HG03439 (cell line): ENCODE measurements at regions not wholly inside any gene's neighbourhood (a gene's known extent, or its start where the extent isn't known, plus 50 kb on each side); places are given as distances from the start of the nearest gene placed in this dataset.
"Not testable (repeated sequence)": the region's sequence is repeated elsewhere in the genome, so short reads cannot be mapped to it uniquely, and the experiment has no call there.

Experiments
- ATAC-seq: cut with Tn5 transposase; IDR thresholded peaks from one replicate; pipeline ENCODE4 v1.9.1; 2021; ENCODE audit warnings: mild to moderate bottlenecking, moderate library complexity; ENCODE audit not compliant: unreplicated experiment

DNA sequence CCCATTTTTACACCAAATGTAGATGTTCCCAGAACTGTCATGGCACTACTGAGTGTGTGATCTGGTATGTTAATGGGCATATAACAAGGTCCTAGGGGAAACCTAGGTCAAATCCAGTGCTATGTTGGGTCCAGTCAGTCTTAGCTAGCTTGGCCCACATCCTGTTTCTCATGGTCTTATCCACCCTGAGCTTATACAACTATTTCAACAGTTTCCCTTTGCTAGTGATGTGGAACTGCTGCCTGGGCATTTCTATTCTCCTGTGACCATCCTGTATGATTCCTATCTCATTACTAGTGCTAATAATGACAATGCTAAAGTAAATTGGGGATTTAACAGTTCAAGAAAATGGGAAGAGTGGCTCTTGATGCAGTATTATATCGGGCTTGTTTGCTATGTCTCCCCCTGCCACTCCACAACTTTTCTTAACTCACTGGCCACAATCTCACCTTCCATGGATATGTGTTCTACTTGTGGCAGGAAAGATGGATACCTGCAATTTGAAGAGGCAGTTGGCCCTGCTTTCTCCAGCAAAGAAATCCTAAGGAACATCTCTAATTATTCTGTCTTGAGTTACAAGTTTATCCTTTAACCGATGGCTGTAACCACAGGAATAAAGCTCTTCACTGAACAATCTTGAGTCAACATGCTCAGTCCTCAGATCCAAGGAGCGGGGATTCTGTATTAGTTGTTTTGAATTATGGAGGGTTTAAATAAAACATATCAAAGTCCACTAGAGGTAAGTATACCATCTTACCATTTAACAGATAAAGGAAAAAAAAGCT lies 707.8 kb downstream of the XPNPEP1 start:
- no peak for ATAC-seq

DNA sequence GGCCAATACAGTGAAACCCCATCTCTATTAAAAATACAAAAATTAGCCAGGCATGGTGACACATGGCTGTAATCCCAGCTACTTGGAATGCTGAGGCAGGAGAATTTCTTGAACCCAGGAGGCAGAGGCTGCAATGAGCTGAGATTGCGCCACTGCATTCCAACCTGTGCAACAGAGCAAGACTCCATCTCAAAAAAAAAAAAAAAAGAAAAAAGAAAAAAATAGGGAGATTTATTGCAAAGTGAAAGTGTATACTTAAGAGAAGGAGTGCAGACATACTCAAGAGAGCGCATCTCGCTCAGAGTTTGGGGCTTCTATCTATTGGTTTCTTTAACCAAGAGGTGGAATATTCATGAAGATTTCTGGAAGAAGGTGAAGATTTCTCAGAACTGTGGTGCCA lies 708.4 kb downstream of the XPNPEP1 start:
- not testable (repeated sequence) for ATAC-seq

DNA sequence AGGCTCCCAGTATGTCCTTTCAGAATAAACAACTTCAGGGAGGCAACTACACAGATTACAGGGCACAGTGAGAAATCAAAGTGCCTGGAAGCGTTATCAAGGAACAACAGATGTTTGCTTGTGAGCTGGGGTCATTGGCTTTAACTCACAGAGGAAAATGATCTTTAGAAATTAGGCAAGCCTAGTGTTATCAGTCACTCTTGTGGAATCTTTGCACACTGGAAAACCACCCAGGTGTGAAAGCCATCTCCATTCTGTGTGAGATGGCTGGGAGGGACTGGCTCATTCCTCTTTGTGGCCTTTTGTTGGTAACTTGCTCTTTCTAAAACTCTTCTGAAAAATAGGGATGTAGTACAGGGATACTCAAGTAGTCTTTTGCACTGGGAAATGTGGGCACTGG lies 716.0 kb downstream of the XPNPEP1 start:
- no peak for ATAC-seq

DNA sequence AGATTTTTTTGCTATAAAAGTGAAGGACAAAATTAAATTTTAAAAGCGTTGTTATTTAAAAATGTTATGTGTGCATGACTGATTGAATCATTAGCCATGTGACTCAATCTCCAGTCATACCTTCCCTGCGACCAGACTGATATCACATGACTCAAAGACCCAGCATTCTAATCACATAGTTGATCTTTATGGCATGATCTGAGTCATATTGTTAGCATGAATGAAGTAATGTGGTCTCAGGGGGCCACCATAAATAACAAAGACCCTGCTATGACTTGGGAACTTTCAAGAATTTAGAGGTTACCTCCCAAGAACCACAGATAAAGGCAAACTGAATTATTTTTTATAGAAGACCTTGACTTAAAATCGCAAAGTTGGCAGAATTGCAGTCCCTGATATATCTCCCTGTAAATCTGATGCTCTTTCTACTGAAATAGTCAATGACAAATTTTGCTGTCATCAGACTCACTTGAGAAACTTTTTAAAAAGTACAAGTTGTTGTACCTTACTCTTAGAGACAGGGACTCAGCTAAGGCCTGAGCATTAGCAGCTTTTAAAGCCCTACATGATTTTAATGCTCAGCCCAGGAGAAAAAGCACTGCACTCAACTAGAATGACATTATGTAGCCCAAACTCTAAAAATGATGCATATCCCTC lies 717.3 kb downstream of the XPNPEP1 start:
- no peak for ATAC-seq

DNA sequence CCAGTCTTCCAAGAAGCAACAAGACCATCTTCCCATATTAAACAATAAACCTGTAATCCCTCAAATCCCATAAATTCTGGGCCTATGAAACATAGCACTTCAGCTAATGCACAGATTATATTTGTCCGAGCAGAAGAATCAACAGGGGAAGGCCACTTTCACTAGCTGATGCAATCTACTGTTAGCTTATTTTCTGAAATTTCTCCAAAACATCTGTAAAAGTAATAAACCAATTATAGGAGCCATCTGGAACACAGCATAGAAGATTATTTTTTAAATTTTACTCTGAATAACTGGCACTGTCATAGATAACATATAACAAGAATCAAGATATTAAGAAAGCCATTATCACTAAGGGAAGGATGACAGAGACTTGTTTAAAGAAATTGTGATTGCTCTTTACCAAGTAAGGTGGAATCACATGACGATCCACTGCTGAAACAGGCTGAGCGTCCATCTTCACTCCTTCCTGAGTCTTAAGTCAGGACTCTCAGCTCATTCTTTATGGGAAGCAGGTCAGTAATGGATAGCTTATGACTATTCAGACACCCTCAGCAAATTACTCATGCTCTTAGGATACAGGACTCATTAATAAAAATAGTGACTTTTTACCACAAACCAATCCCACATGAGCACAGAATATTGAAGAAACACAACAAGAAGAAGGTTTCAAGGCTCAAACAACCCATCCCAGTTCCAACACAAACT lies 719.5 kb downstream of the XPNPEP1 start:
- no peak for ATAC-seq

DNA sequence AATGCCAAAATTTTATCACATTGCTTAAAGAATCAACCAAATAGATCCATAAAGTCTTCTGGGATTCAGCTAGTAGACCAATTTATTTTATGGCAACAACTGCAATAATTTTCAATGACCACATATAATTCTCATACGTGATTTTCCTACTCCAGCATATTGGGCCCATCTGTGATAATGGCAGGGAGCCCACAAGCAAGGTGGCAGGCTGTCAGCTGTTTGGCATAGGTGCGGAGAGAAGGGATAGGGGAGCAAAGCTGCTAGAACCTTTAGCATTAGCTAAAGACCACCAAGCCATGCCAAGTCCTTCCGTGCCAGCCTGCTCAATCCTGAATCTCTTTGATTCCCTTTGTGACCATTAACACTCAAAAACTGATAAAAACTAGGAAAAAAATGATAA lies 721.2 kb downstream of the XPNPEP1 start:
- no peak for ATAC-seq

DNA sequence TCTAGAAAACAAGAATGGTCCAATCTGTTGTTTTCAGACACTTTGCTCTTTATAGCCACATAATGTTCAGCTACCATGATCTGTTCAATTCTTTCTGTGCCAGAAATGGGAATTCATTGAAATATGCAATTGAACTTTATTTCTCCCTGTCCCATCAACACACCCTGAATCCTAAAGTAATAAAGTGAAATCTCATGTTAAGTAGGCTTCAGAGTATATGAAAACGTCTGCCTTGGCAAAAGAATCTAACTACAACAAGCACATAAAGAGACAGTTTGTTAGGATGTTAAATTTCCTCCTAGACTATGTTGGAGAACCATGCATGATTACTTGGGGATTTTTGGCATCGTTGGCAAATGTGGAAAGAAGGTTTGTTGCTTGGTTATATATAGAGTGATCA lies 722.7 kb downstream of the XPNPEP1 start:
- ATAC-seq: no peak

DNA sequence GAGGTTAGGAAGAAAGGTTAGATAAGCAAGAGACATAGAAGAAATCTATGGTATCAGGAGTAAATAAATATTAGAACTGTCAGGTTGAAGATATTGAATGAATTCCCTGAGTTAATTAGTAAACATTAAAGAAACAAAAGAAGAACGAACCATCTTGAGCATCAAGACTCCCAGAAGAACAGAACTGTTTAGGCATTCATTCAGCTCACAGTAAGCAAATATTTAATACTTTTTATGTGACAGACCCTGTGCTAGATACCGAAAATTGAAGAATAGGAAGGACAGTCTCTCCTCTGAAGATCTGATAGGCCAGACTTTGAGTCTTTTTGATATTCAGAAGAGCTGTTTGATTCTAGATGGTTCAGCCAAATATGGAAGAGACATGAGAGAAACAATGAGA lies 731.5 kb downstream of the XPNPEP1 start:
- ATAC-seq: no peak

DNA sequence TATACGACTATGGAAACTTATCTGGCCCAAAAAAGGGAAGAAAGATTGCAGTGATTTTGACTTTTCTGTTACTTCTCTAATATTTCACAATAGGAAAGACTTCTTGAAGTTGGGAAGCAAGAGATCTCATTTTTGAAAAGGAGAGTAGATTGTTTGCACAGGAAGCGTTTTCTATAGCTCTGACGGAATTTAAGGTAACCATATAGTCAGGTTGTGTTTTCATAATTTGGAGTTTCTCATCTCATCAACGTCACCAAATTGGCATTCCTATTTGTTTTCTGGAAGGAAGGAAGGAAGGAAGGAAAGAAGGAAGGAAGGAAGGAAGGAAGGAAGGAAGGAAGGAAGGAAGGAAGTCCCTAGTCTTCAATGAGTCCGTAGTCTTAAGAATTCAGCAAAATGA lies 732.0 kb downstream of the XPNPEP1 start:
- ATAC-seq: no peak

DNA sequence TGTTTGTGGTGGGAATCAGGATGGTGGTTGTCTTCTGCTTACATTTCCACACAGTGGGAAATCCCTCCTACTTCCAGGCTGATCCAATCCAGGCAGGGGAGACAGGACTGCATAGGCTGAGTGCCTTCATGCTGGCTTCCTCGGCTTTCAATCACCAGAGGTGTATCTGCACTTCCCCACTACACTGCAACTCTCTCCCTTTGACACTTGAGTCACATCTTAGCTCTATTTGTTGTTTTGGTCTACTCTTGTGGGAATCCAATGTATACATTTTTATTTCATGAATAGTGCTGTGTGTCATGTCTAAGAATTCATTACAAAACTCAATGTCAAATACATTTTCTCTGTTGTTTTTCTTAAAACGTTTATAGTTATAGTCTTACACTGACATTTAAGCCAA lies 735.6 kb downstream of the XPNPEP1 start:
- ATAC-seq: no peak

DNA sequence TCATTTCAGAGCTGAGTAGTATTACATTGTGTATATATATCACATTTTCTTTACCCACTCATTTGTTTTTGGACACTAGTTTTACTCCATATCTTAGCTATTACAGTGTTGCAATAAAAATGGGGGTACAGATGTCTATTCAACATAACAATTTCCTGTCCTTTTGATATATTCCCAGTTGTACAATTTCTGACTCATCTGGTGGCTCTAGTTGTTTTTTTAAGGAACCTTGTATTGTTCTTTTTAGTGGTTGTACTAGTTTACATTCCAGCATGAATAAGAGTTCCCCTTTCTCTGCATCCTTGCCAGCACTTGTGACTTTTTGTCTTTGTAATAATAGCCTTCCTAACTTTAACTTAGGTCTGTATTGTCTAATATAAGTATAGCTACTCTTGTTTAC lies 739.9 kb downstream of the XPNPEP1 start:
- no peak for ATAC-seq

DNA sequence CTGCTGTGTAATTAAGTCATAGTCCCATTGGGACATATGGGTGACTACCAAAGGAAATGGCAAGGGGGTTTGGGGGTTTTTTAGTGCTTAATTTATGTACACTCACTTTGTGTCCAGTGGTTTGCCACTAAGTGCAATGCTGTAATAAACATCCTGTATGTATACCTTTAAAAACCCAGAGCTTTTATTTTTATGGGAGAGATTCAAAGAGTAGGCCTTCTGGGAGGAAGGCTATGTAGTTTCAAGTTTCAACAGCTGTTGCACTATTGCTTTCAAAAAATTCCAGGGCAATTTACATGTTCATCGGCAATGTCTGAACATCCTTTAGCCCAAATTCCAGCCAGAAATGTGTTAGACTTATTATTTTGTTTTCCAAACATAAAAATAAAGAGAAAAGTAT lies 744.7 kb downstream of the XPNPEP1 start:
- no peak for ATAC-seq

DNA sequence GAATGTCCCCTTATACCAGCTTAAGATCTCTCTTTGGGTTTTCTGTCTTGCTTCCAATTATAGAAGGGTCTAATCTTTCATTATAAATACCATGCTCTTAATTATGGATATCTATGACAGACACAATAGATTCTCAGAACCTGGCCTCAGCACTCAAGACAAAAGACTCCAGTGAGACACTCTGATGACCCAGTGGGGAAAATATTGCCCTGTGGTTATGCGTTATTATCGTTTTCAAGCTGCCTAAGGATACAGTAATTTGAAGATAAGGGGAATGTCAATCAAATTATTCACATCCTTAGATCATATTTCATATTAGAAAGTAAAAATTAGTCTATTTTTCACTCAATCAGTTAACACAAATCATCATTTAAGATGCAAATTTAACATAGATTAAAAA lies 748.8 kb downstream of the XPNPEP1 start:
- ATAC-seq: no peak

DNA sequence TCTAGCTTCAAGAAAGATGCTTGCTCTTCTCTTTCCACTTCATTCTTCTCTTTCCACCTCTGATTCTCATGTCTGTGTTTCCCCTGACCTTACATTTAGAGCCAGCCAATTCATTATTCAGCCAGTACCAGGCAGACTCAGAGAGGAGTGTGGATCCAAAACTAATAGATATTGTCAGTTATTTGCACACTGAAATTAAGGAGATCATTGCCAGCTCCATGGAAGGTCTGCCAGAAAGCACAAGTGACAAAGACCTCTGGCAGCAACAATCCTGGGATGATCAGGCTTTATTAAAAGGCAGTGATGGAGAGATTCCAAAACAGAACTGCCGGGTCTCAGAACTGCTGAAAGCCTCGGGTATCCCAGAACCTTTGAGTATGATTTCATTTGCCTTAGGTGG lies 749.4 kb downstream of the XPNPEP1 start:
- ATAC-seq: no peak

DNA sequence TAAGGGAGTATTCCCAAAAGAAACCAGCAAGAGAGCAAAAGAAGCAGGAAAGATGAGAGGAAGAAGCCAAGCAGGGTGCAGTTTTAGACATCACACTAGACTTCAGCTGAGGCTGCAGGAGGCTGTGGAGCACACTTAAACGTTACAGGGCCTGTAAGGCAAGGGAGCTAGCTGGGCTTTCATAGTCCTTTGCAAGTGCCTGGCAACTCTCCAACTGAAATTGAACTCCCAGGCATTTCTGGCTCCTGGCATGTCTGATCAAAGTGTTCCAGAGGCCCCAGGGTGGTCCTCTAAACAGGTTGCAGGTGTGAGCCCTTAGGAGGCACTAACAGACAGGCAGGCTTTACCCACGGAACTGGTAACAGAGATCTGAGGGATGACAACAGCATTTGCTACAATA lies 750.2 kb downstream of the XPNPEP1 start:
- ATAC-seq: no peak

DNA sequence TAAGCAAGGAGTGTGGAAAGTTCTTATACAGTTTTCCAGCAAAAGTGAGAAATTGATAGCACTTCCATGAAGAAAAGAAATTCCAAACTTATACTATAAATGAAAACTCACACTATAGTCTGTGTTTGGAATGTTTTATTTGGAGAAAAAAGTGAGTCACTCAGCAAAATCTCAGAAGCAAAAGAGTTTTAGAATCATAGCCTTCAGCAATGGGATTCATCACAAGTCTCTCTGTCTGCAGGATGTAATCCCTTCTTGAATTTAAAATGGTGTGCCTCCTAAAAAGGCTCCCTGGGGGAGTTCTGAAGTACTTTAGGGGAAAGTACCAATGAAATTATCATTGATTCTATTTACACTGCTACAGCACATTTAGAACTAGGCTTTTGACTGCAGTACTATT lies 756.4 kb downstream of the XPNPEP1 start:
- ATAC-seq: no peak

DNA sequence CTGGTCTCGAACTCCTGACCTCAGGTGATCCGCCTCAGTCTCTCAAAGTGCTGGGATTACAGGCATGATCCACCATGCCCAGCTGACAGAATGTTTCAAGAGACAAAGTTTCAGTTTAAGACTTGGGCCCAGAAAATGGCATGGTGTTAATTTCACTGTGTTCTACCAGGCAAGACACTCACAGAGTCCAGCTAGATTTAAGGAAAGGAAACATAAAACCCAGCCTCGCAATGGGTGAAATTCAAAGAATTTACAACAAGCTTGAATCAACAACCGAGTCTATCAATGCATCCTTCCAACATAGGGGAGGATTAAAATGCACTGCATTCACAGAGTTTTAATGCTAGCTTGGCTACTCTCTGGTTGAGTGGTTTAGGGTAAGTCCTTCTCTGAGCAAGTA lies 764.0 kb downstream of the XPNPEP1 start:
- no peak for ATAC-seq

DNA sequence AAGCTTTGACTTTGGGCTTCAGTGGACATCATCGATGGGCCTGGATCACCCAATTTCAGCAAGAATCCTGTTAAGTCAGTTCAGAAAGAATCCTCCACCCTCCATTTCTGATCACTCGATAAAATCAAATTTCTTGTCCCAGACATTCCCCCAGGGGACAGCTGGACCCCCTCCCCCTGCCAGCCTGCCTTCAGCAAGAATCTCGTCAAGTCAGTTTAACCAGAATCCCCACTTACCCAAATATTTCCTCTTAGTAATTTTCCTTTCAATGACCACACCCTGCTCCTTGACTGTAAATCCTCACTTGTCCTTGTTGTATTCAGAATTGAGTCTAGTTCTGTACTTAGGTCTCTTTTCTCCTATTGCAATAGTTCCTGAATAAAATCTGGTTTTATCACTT lies 766.9 kb downstream of the XPNPEP1 start:
- ATAC-seq: no peak

DNA sequence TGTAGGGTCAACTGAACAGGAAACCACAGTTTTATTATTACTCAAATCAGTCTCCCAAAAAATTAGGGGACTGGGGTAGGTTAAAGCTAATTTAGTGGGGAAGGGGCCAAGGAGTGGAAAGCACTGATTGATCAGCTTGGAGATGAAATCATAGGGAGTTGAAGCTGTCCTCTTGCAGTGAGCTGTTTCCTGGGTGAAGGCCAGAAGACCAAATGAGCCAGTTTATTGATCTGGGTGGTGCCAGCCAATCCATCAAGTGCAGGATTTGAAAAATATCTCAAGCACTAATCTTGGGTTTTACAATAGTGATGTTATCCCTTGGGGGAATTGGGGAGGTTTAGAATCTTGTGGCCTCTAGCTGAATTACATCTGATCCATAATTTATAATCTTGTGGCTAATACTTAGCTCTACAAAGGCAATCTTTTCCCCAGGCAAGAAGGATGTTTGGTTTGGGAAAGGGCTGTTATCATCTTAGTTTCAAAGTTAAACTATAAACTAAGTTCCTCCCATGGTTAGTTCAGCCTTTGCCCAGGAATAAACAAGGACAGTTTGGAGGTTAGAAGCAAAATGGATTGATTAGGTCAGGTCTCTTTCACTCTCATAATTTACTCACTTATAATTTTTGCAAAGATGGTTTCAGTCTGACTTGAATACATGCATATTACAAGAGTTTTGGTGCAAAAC lies 773.5 kb downstream of the XPNPEP1 start:
- ATAC-seq: no peak

DNA sequence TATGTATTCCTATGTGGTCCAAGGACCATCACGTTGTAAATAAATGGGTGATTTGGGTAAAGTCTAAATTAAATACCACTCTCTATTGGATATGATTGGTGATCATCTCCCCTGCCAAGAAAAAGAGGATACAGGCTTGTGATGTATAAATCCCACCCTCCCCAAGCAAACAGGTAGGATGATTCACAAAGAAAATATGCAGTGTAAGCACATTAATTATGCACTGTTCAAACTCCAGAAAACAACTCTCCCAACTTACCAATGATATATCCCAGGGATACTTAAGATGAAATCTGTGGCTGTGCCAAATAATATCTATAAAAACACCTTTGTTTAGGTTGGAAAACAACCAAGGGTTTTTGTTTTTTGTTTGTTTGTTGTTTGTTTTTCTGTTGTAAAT lies 795.9 kb downstream of the XPNPEP1 start:
- ATAC-seq: no peak

DNA sequence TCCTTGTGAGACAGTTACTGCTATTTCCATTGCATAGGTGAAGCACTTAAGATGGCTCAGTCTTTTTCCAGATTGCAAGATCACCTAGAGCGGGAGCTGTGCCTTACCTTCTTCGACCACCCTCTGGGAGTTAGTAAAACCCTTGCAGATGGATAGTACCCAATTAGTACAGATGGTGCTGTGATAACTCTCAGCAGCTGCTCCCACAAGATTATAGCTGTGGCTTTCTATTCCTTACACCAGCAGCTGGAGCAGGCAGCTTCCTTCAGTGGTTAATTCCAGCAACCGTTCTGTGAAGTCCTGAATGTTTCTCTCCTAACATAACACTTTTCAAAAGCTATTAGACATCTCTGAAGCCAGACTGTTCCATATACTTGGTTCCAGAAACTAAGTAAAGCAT lies 796.8 kb downstream of the XPNPEP1 start:
- no peak for ATAC-seq

DNA sequence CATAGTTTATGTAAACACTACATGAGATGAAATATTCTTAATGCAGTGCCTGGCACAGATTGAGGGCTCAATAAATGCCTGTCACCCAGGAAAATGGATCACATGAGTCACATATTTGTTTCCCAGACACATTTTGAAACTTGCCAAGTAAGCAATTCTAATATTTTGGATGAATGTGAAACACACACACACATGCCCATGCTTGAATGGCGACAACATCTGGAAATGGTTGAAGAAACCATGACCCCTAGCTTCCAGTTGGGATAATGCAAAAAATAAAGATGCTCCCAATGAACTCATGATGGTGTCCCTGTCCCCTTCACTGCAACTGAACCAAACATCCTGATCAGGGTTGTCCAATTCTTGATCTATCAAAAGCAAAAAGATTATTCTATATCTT lies 797.3 kb downstream of the XPNPEP1 start:
- no peak for ATAC-seq
